ENCODE measurements at regions not wholly inside any gene's neighbourhood (a gene's known extent, or its start where the extent isn't known, plus 50 kb on each side); places are given as distances from the start of the nearest gene placed in this dataset.

DNA sequence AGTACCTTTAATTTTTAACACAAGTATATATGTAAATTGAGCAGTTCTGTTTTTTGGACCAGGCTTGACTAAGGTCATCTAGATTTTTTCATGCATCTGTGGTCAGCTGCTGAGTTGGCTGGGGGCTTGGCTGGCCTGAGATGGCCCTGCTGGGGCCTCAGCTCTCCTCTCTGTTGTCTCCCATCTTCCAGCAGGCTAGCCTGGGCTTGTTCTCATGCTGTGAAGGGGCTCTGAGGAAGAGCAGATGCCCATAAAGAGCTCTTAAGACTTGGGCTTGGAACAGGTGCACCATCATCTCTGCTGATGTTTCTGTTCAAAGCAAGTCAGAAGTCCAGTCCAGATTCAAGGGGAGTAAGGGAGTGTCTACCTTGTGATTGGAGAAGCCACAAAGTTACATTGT lies 51.2 kb upstream of the TNR start:
- H3K9me3 ChIP-seq (replicated peaks in 1 of 3) = no peaks in the 10 kb centered on the region
- H3K27ac ChIP-seq = no peak overlapping the region
- intact Hi-C loops (cut with DNase I) = no loop called here
- TF ChIP-seq POLR2A (IDR thresholded peaks at IDR 0.05) = no peak
- TF ChIP-seq, protein P1, sequence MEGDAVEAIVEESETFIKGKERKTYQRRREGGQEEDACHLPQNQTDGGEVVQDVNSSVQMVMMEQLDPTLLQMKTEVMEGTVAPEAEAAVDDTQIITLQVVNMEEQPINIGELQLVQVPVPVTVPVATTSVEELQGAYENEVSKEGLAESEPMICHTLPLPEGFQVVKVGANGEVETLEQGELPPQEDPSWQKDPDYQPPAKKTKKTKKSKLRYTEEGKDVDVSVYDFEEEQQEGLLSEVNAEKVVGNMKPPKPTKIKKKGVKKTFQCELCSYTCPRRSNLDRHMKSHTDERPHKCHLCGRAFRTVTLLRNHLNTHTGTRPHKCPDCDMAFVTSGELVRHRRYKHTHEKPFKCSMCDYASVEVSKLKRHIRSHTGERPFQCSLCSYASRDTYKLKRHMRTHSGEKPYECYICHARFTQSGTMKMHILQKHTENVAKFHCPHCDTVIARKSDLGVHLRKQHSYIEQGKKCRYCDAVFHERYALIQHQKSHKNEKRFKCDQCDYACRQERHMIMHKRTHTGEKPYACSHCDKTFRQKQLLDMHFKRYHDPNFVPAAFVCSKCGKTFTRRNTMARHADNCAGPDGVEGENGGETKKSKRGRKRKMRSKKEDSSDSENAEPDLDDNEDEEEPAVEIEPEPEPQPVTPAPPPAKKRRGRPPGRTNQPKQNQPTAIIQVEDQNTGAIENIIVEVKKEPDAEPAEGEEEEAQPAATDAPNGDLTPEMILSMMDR (IDR thresholded peaks at IDR 0.05) = no peak
- H3K36me3 ChIP-seq (replicated peaks in 1 of 2) = no peaks in the 10 kb centered on the region
- no peak overlapping the region for H3K4me3 ChIP-seq
- DNase-seq = no peak
- H3K27me3 ChIP-seq = no peaks in the 10 kb centered on the region
- no peaks in the 10 kb centered on the region for H3K4me1 ChIP-seq (replicated peaks in 1 of 2)

DNA sequence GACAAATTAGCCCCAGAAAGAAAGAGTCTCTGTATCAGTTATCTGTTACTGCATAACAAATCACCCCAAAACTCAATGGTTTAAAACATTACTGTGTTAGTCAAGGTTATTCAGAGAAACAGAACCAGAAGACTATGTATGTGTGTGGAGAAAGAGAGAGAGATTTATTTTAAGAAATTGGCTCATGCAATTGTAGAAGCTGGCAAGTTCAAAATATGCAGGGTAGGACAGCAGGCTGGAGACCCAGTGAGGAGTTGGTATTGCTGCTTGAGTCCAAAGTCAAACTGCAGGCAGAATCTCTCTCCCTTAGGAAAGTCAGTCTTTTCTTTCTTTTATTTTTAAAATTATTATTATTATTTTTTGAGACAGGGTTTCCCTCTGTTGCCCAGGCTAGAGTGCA lies 50.2 kb upstream of the TNR start:
- Histone ChIP-seq H3K36me3 (replicated peaks in 1 of 2) (no peaks in the 10 kb centered on the region), H3K4me1 (replicated peaks in 1 of 2) (no peaks in the 10 kb centered on the region), H3K4me3 (no peak overlapping the region), H3K9me3 (replicated peaks in 1 of 3) (no peaks in the 10 kb centered on the region), H3K27ac (no peak overlapping the region), H3K27me3 (no peaks in the 10 kb centered on the region)
- no peak for DNase-seq
- intact Hi-C loops (cut with DNase I) = no loop called here
- TF ChIP-seq POLR2A (IDR thresholded peaks at IDR 0.05) = no peak
- TF ChIP-seq, protein P1 (IDR thresholded peaks at IDR 0.05) = no peak
